Neural cell (in vitro differentiated cells): ENCODE measurements at regions not wholly inside any gene's neighbourhood (a gene's known extent, or its start where the extent isn't known, plus 50 kb on each side); places are given as distances from the start of the nearest gene placed in this dataset.

ENCODE experiments used
- EP300 ChIP-seq: fragments of 450-650 bp; conservative IDR thresholded peaks from 2 replicates; pipeline ENCODE4 v1.6.1; 2014; ENCODE audit warnings: antibody characterized with exemption, mild to moderate bottlenecking, moderate library complexity; ENCODE audit not compliant: poor library complexity, severe bottlenecking
- EZH2 ChIP-seq: fragments of 200-600, 300-800 bp; shearing (Covaris generic), sonication (generic); IDR thresholded peaks from 2 replicates; pipeline ENCODE4 v1.6.1; 2014; ENCODE audit warnings: antibody characterized with exemption, low read length, borderline replicate concordance, mild to moderate bottlenecking; ENCODE audit not compliant: insufficient read depth, poor library complexity, severe bottlenecking
- MXI1 ChIP-seq: fragments of 450-650 bp; conservative IDR thresholded peaks from 2 replicates; pipeline ENCODE4 v1.6.1; 2014; ENCODE audit warnings: antibody characterized with exemption, mild to moderate bottlenecking; ENCODE audit not compliant: poor library complexity, severe bottlenecking
- POLR2AphosphoS5 ChIP-seq: IDR thresholded peaks from 2 replicates; pipeline ENCODE4 v1.6.1; 2012
- SMC3 ChIP-seq: fragments of 450-650 bp; conservative IDR thresholded peaks from 2 replicates; pipeline ENCODE4 v1.6.1; 2014; ENCODE audit warnings: antibody characterized with exemption, mild to moderate bottlenecking, moderate library complexity; ENCODE audit not compliant: poor library complexity
- TF ChIP-seq, protein P1 (sequence below): fragments of 450-650 bp; IDR thresholded peaks from 2 replicates; pipeline ENCODE4 v1.5.1; 2014; ENCODE audit warnings: antibody characterized with exemption, mild to moderate bottlenecking, moderate library complexity; ENCODE audit not compliant: poor library complexity, severe bottlenecking

- no peak for TF ChIP-seq EP300
- TF ChIP-seq, protein P1, sequence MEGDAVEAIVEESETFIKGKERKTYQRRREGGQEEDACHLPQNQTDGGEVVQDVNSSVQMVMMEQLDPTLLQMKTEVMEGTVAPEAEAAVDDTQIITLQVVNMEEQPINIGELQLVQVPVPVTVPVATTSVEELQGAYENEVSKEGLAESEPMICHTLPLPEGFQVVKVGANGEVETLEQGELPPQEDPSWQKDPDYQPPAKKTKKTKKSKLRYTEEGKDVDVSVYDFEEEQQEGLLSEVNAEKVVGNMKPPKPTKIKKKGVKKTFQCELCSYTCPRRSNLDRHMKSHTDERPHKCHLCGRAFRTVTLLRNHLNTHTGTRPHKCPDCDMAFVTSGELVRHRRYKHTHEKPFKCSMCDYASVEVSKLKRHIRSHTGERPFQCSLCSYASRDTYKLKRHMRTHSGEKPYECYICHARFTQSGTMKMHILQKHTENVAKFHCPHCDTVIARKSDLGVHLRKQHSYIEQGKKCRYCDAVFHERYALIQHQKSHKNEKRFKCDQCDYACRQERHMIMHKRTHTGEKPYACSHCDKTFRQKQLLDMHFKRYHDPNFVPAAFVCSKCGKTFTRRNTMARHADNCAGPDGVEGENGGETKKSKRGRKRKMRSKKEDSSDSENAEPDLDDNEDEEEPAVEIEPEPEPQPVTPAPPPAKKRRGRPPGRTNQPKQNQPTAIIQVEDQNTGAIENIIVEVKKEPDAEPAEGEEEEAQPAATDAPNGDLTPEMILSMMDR: no peak
- TF ChIP-seq POLR2AphosphoS5: no peak
- no peak for TF ChIP-seq EZH2
- no peak for TF ChIP-seq SMC3
- no peak for TF ChIP-seq MXI1
These were observed 423.8 kb downstream of the IRS2 start for GRCh38 chr13:109362616-109363015.
